ENCODE measurements at regions not wholly inside any gene's neighbourhood (a gene's known extent, or its start where the extent isn't known, plus 50 kb on each side); places are given as distances from the start of the nearest gene placed in this dataset.

DNA sequence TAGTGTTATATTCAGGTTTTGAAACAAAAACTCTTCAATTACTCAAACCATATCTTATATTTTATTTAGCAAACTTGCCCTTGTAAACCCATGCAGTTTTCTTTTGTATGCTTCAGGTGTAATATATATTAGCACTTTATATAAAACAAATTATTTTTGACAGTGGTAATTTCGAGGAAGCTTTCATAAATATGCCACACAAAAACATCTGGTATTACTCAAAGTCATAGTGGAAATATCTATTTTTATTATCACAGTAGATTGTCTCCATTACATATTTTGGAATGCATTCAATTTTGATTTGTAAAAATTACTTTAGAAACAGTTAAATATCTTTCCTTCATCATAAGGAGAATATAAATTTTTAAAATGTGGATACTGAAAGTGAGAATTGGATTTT is 89.1 kb upstream of the FIBIN start (continued):
- TF ChIP-seq FOSL1 (IDR thresholded peaks at IDR 0.05; ENCODE audit: low read depth) (no peak), JUND (IDR thresholded peaks at IDR 0.05) (no peak), EZH2phosphoT487 (IDR thresholded peaks at IDR 0.05; ENCODE audit: borderline replicate concordance) (no peak), CEBPB (IDR thresholded peaks at IDR 0.05; ENCODE audit: low read depth) (no peak)
- TF ChIP-seq, protein P1, sequence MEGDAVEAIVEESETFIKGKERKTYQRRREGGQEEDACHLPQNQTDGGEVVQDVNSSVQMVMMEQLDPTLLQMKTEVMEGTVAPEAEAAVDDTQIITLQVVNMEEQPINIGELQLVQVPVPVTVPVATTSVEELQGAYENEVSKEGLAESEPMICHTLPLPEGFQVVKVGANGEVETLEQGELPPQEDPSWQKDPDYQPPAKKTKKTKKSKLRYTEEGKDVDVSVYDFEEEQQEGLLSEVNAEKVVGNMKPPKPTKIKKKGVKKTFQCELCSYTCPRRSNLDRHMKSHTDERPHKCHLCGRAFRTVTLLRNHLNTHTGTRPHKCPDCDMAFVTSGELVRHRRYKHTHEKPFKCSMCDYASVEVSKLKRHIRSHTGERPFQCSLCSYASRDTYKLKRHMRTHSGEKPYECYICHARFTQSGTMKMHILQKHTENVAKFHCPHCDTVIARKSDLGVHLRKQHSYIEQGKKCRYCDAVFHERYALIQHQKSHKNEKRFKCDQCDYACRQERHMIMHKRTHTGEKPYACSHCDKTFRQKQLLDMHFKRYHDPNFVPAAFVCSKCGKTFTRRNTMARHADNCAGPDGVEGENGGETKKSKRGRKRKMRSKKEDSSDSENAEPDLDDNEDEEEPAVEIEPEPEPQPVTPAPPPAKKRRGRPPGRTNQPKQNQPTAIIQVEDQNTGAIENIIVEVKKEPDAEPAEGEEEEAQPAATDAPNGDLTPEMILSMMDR (IDR thresholded peaks at IDR 0.05 in 2 of 3, conservative IDR thresholded peaks at IDR 0.05 in 1 of 3; ENCODE audit: borderline replicate concordance in 1 of 3, insufficient read depth in 1 of 3, low read depth in 2 of 3, low read length in 2 of 3) = no peak

DNA sequence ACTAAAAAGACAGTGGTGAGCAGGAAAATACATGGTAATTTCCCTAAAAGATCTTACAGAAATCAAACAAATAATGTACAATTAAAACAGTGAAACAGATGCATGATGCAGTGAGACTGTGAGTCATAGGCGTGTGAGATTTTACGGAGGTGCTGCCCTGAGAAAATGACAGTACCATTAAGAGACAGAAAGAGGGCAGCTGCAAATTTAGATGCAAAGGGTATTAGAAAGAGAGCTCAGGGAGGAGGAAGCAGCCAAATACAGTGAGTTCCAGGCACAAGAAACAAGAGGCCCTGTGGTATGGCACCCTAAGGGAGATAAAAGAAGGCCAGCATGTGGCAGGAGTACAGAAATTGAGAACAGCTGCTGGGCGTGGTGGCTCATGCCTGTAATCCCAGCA is 88.5 kb upstream of the FIBIN start:
- Histone ChIP-seq H2AFZ (ENCODE audit: low read depth, low read length, poor library complexity, severe bottlenecking) (no peak overlapping the region), H3K4me3 (replicated peaks in 1 of 2; ENCODE audit: low read depth in 1 of 2, low read length in 2 of 2) (no peak overlapping the region), H3K27ac (ENCODE audit: low read depth, low read length) (no peak overlapping the region), H3K36me3 (ENCODE audit: control insufficient read depth in 1 of 2, insufficient read depth in 2 of 2, low read length in 2 of 2) (no peaks in the 10 kb centered on the region), H4K20me1 (ENCODE audit: insufficient read depth) (no peaks in the 10 kb centered on the region), H3K4me2 (ENCODE audit: low read length) (no peak overlapping the region), H3K9ac (ENCODE audit: low read length) (no peak overlapping the region), H3K9me2 (ENCODE audit: insufficient read depth) (no peaks in the 10 kb centered on the region), H3K79me2 (ENCODE audit: insufficient read depth, low read length) (no peaks in the 10 kb centered on the region), H3K4me1 (ENCODE audit: control insufficient read depth in 1 of 2, insufficient read depth in 2 of 2, low read length in 2 of 2) (no peaks in the 10 kb centered on the region), H3K27me3 (ENCODE audit: insufficient read depth, low read length) (no peaks in the 10 kb centered on the region), H3K9me3 (ENCODE audit: control insufficient read depth in 1 of 2, insufficient read depth in 1 of 2, low read depth in 1 of 2, low read length in 2 of 2) (peaks cover 0 to 4% of the 10 kb centered on the region in 2 experiments; a peak in 1 of 4 replicates)
- ChIA-PET CTCF (no interaction called here), RAD21 (ENCODE audit: low non-redundant PET in 1 of 2, low total read pairs in 2 of 2, uncharacterized antibody in 2 of 2, unreplicated experiment in 2 of 2) (no interaction called here), POLR2A (no interaction called here)
- intact Hi-C loops (cut with micrococcal nuclease) = no loop called here
- TF ChIP-seq, protein P1 (IDR thresholded peaks at IDR 0.05 in 2 of 3, conservative IDR thresholded peaks at IDR 0.05 in 1 of 3; ENCODE audit: borderline replicate concordance in 1 of 3, insufficient read depth in 1 of 3, low read depth in 2 of 3, low read length in 2 of 3) = no peak
- TF ChIP-seq CBX3 (IDR thresholded peaks at IDR 0.05; ENCODE audit: low read depth) (no peak), ELF1 (IDR thresholded peaks at IDR 0.05; ENCODE audit: borderline replicate concordance, low read depth) (no peak), JUND (IDR thresholded peaks at IDR 0.05) (no peak), POLR2A (IDR thresholded peaks at IDR 0.05; ENCODE audit: borderline replicate concordance, extremely low read depth, insufficient read depth, insufficient read length) (no peak), YY1 (IDR thresholded peaks at IDR 0.05; ENCODE audit: extremely low read depth, insufficient replicate concordance, low read depth, low read length) (no peak), ZFX (IDR thresholded peaks at IDR 0.05) (no peak), TCF7L2 (IDR thresholded peaks at IDR 0.05; ENCODE audit: borderline replicate concordance, extremely low read depth, insufficient read depth, insufficient read length) (no peak), FOSL1 (IDR thresholded peaks at IDR 0.05; ENCODE audit: low read depth) (no peak), POLR2AphosphoS5 (IDR thresholded peaks at IDR 0.05; ENCODE audit: low read depth, low read length) (no peak)
- TF ChIP-seq, protein P2, sequence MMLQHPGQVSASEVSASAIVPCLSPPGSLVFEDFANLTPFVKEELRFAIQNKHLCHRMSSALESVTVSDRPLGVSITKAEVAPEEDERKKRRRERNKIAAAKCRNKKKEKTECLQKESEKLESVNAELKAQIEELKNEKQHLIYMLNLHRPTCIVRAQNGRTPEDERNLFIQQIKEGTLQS (IDR thresholded peaks at IDR 0.05) = no peak
- TF ChIP-seq, protein P3, sequence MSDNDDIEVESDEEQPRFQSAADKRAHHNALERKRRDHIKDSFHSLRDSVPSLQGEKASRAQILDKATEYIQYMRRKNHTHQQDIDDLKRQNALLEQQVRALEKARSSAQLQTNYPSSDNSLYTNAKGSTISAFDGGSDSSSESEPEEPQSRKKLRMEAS (IDR thresholded peaks at IDR 0.05) = no peak
- TF ChIP-seq, protein P4, sequence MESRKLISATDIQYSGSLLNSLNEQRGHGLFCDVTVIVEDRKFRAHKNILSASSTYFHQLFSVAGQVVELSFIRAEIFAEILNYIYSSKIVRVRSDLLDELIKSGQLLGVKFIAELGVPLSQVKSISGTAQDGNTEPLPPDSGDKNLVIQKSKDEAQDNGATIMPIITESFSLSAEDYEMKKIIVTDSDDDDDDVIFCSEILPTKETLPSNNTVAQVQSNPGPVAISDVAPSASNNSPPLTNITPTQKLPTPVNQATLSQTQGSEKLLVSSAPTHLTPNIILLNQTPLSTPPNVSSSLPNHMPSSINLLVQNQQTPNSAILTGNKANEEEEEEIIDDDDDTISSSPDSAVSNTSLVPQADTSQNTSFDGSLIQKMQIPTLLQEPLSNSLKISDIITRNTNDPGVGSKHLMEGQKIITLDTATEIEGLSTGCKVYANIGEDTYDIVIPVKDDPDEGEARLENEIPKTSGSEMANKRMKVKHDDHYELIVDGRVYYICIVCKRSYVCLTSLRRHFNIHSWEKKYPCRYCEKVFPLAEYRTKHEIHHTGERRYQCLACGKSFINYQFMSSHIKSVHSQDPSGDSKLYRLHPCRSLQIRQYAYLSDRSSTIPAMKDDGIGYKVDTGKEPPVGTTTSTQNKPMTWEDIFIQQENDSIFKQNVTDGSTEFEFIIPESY (IDR thresholded peaks at IDR 0.05; ENCODE audit: extremely low read depth, insufficient replicate concordance, low read length) = no peak
- ATAC-seq (no peak), DNase-seq (ENCODE audit: low read depth, low spot score) (no peak)
- BruUV-seq (replicated peaks) = no TSS peak

All from HCT116 (cell line).